ENCODE measurements at regions not wholly inside any gene's neighbourhood (a gene's known extent, or its start where the extent isn't known, plus 50 kb on each side); places are given as distances from the start of the nearest gene placed in this dataset.

GRCh38 chr2:19690429-19690828 is 211.4 kb downstream of the TTC32 start:
- no peak overlapping the region for H3K4me3 ChIP-seq (ENCODE audit: insufficient read depth, low read depth, low read length)
- 87 to 93% methylated on average over 2 of the region's 3 CpGs for WGBS, 2 experiments
- H3K27me3 ChIP-seq (ENCODE audit: control insufficient read depth, insufficient read depth, low read length, poor library complexity, severe bottlenecking): no peaks in the 10 kb centered on the region
- H3K4me1 ChIP-seq (ENCODE audit: control insufficient read depth, insufficient read depth, low read length): no peaks in the 10 kb centered on the region
- no peaks in the 10 kb centered on the region for H3K36me3 ChIP-seq (ENCODE audit: control insufficient read depth, insufficient read depth, low read length)
- H3K9me3 ChIP-seq (ENCODE audit: control insufficient read depth, low read length): no peaks in the 10 kb centered on the region
- no peak overlapping the region for H3K27ac ChIP-seq (ENCODE audit: insufficient read depth, low read depth, low read length, poor library complexity, severe bottlenecking)

GRCh38 chr2:19689646-19690168 is 212.1 kb downstream of the TTC32 start:
- Histone ChIP-seq H3K4me3 (ENCODE audit: insufficient read depth, low read depth, low read length) (no peak overlapping the region), H3K9me3 (ENCODE audit: control insufficient read depth, low read length) (no peaks in the 10 kb centered on the region), H3K27me3 (ENCODE audit: control insufficient read depth, insufficient read depth, low read length, poor library complexity, severe bottlenecking) (no peaks in the 10 kb centered on the region), H3K4me1 (ENCODE audit: control insufficient read depth, insufficient read depth, low read length) (no peaks in the 10 kb centered on the region), H3K27ac (ENCODE audit: insufficient read depth, low read depth, low read length, poor library complexity, severe bottlenecking) (no peak overlapping the region), H3K36me3 (ENCODE audit: control insufficient read depth, insufficient read depth, low read length) (no peaks in the 10 kb centered on the region)
- WGBS, 2 experiments: 93 to 97% methylated on average over 6 of the region's 6 CpGs

- no peaks in the 10 kb centered on the region for H3K36me3 ChIP-seq (ENCODE audit: control insufficient read depth, insufficient read depth, low read length)
- H3K4me3 ChIP-seq (ENCODE audit: insufficient read depth, low read depth, low read length): no peak overlapping the region
- H3K4me1 ChIP-seq (ENCODE audit: control insufficient read depth, insufficient read depth, low read length): no peaks in the 10 kb centered on the region
- no peak overlapping the region for H3K27ac ChIP-seq (ENCODE audit: insufficient read depth, low read depth, low read length, poor library complexity, severe bottlenecking)
- no peaks in the 10 kb centered on the region for H3K9me3 ChIP-seq (ENCODE audit: control insufficient read depth, low read length)
- WGBS, 2 experiments: 89 to 93% methylated on average over 11 of the region's 11 CpGs
- no peaks in the 10 kb centered on the region for H3K27me3 ChIP-seq (ENCODE audit: control insufficient read depth, insufficient read depth, low read length, poor library complexity, severe bottlenecking)
Observed at GRCh38 chr2:19688059-19688458, 213.7 kb downstream of the TTC32 start.

- H3K27ac ChIP-seq (ENCODE audit: insufficient read depth, low read depth, low read length, poor library complexity, severe bottlenecking): no peak overlapping the region
- no peaks in the 10 kb centered on the region for H3K4me1 ChIP-seq (ENCODE audit: control insufficient read depth, insufficient read depth, low read length)
- H3K9me3 ChIP-seq (ENCODE audit: control insufficient read depth, low read length): no peaks in the 10 kb centered on the region
- no peaks in the 10 kb centered on the region for H3K36me3 ChIP-seq (ENCODE audit: control insufficient read depth, insufficient read depth, low read length)
- H3K27me3 ChIP-seq (ENCODE audit: control insufficient read depth, insufficient read depth, low read length, poor library complexity, severe bottlenecking): no peaks in the 10 kb centered on the region
- H3K4me3 ChIP-seq (ENCODE audit: insufficient read depth, low read depth, low read length): no peak overlapping the region
- 83 to 87% methylated on average over 1 to 2 of the region's 2 CpGs for WGBS, 2 experiments
Observed at GRCh38 chr2:19687017-19687659, 214.6 kb downstream of the TTC32 start.

- Histone ChIP-seq H3K27ac (ENCODE audit: insufficient read depth, low read depth, low read length, poor library complexity, severe bottlenecking) (no peak overlapping the region), H3K27me3 (ENCODE audit: control insufficient read depth, insufficient read depth, low read length, poor library complexity, severe bottlenecking) (no peaks in the 10 kb centered on the region), H3K9me3 (ENCODE audit: control insufficient read depth, low read length) (no peaks in the 10 kb centered on the region), H3K4me1 (ENCODE audit: control insufficient read depth, insufficient read depth, low read length) (no peaks in the 10 kb centered on the region), H3K36me3 (ENCODE audit: control insufficient read depth, insufficient read depth, low read length) (no peaks in the 10 kb centered on the region), H3K4me3 (ENCODE audit: insufficient read depth, low read depth, low read length) (no peak overlapping the region)
- WGBS, 2 experiments: 57 to 61% methylated on average over 3 of the region's 3 CpGs
Observed at GRCh38 chr2:19686439-19686838, 215.3 kb downstream of the TTC32 start.

- H3K27ac ChIP-seq (ENCODE audit: insufficient read depth, low read depth, low read length, poor library complexity, severe bottlenecking): no peak overlapping the region
- no peaks in the 10 kb centered on the region for H3K27me3 ChIP-seq (ENCODE audit: control insufficient read depth, insufficient read depth, low read length, poor library complexity, severe bottlenecking)
- no peaks in the 10 kb centered on the region for H3K4me1 ChIP-seq (ENCODE audit: control insufficient read depth, insufficient read depth, low read length)
- no peaks in the 10 kb centered on the region for H3K9me3 ChIP-seq (ENCODE audit: control insufficient read depth, low read length)
- H3K4me3 ChIP-seq (ENCODE audit: insufficient read depth, low read depth, low read length): no peak overlapping the region
- H3K36me3 ChIP-seq (ENCODE audit: control insufficient read depth, insufficient read depth, low read length): no peaks in the 10 kb centered on the region
- WGBS, 2 experiments: 90 to 92% methylated on average over 1 of the region's 1 CpG
Observed at GRCh38 chr2:19685731-19686130, 216.1 kb downstream of the TTC32 start.

GRCh38 chr2:19684516-19684915 is 217.3 kb downstream of the TTC32 start:
- 93 to 95% methylated on average over 7 of the region's 7 CpGs for WGBS, 2 experiments

GRCh38 chr2:19683556-19683955 is 218.2 kb downstream of the TTC32 start:
- H3K36me3 ChIP-seq (ENCODE audit: control insufficient read depth, insufficient read depth, low read length): no peaks in the 10 kb centered on the region
- H3K4me1 ChIP-seq (ENCODE audit: control insufficient read depth, insufficient read depth, low read length): no peaks in the 10 kb centered on the region
- no peaks in the 10 kb centered on the region for H3K27me3 ChIP-seq (ENCODE audit: control insufficient read depth, insufficient read depth, low read length, poor library complexity, severe bottlenecking)
- H3K4me3 ChIP-seq (ENCODE audit: insufficient read depth, low read depth, low read length): no peak overlapping the region
- no peaks in the 10 kb centered on the region for H3K9me3 ChIP-seq (ENCODE audit: control insufficient read depth, low read length)
- H3K27ac ChIP-seq (ENCODE audit: insufficient read depth, low read depth, low read length, poor library complexity, severe bottlenecking): no peak overlapping the region

More at GRCh38 chr2:19684516-19684915, 217.3 kb downstream of the TTC32 start:
- no peak overlapping the region for H3K27ac ChIP-seq (ENCODE audit: insufficient read depth, low read depth, low read length, poor library complexity, severe bottlenecking)
- no peaks in the 10 kb centered on the region for H3K27me3 ChIP-seq (ENCODE audit: control insufficient read depth, insufficient read depth, low read length, poor library complexity, severe bottlenecking)
- no peaks in the 10 kb centered on the region for H3K9me3 ChIP-seq (ENCODE audit: control insufficient read depth, low read length)
- no peak overlapping the region for H3K4me3 ChIP-seq (ENCODE audit: insufficient read depth, low read depth, low read length)
- no peaks in the 10 kb centered on the region for H3K4me1 ChIP-seq (ENCODE audit: control insufficient read depth, insufficient read depth, low read length)
- no peaks in the 10 kb centered on the region for H3K36me3 ChIP-seq (ENCODE audit: control insufficient read depth, insufficient read depth, low read length)

GRCh38 chr2:19682493-19682892 is 219.3 kb downstream of the TTC32 start:
- Histone ChIP-seq H3K9me3 (ENCODE audit: control insufficient read depth, low read length) (no peaks in the 10 kb centered on the region), H3K36me3 (ENCODE audit: control insufficient read depth, insufficient read depth, low read length) (no peaks in the 10 kb centered on the region), H3K27me3 (ENCODE audit: control insufficient read depth, insufficient read depth, low read length, poor library complexity, severe bottlenecking) (no peaks in the 10 kb centered on the region), H3K4me1 (ENCODE audit: control insufficient read depth, insufficient read depth, low read length) (no peaks in the 10 kb centered on the region), H3K4me3 (ENCODE audit: insufficient read depth, low read depth, low read length) (no peak overlapping the region), H3K27ac (ENCODE audit: insufficient read depth, low read depth, low read length, poor library complexity, severe bottlenecking) (no peak overlapping the region)
- 89 to 91% methylated on average over 1 of the region's 1 CpG for WGBS, 2 experiments

GRCh38 chr2:19677825-19678518 is 223.8 kb downstream of the TTC32 start:
- Histone ChIP-seq H3K27me3 (ENCODE audit: control insufficient read depth, insufficient read depth, low read length, poor library complexity, severe bottlenecking) (no peaks in the 10 kb centered on the region), H3K9me3 (ENCODE audit: control insufficient read depth, low read length) (no peaks in the 10 kb centered on the region), H3K4me3 (ENCODE audit: insufficient read depth, low read depth, low read length) (no peak overlapping the region), H3K36me3 (ENCODE audit: control insufficient read depth, insufficient read depth, low read length) (no peaks in the 10 kb centered on the region), H3K27ac (ENCODE audit: insufficient read depth, low read depth, low read length, poor library complexity, severe bottlenecking) (no peak overlapping the region), H3K4me1 (ENCODE audit: control insufficient read depth, insufficient read depth, low read length) (peaks cover 5% of the 10 kb centered on the region)
- whole genome bisulfite sequencing, 2 experiments: 78 to 79% methylated on average over 17 of the region's 17 CpGs
